B cell (primary cell): ENCODE measurements at regions not wholly inside any gene's neighbourhood (a gene's known extent, or its start where the extent isn't known, plus 50 kb on each side); places are given as distances from the start of the nearest gene placed in this dataset.
"Not testable (repeated sequence)": the region's sequence is repeated elsewhere in the genome, so short reads cannot be mapped to it uniquely, and the experiment has no call there.

Experiments used
- ATAC-seq: fragments of 200-7000 bp; cut with Tn5 transposase; one replicate; pipeline ENCODE4 v1.10.0; 2021; ENCODE audit warnings: low read depth, mild to moderate bottlenecking, moderate number of reproducible peaks, moderate library complexity
- CTCF ChIA-PET: fragments of 350-600 bp; sonication (Branson Sonifier 250); formaldehyde crosslinking; loops from one replicate; lab custom pipeline; 2021; ENCODE audit warnings: antibody characterized with exemption, inconsistent platforms; lab: Charles Lee
- POLR2A ChIA-PET: fragments of 350-600 bp; sonication (Branson Sonifier 250); formaldehyde crosslinking; loops from one replicate; lab custom pipeline; 2021; ENCODE audit warnings: antibody characterized with exemption; lab: Charles Lee
- DNase-seq: peaks from one replicate; pipeline ENCODE4 v3.0.0; 2013
- H2AFZ ChIP-seq: 2 replicates; pipeline ENCODE4 v1.6.1; 2012; ENCODE audit warnings: mild to moderate bottlenecking, low read depth, low read length; ENCODE audit not compliant: insufficient read depth, poor library complexity, severe bottlenecking
- H3K27ac ChIP-seq, 2 donors: 1 replicate in 1 of 2; 2 replicates in 1 of 2; pipeline ENCODE4 v1.5.1; 2012 to 2013; ENCODE audit warnings: low read length in 2 of 2, mild to moderate bottlenecking in 2 of 2, moderate library complexity in 1 of 2
- H3K27me3 ChIP-seq, 4 experiments: fragments of 200-600 bp in 1 of 4; sonication (generic) in 1 of 4; replicated peaks in 1 of 4; 1 replicate in 2 of 4; 2 replicates in 2 of 4; pipeline versions ENCODE4 v1.6.1 to v1.7.0; 2013 to 2016; ENCODE audit warnings: low read length in 3 of 4, mild to moderate bottlenecking in 2 of 4, mixed read lengths in 1 of 4, moderate library complexity in 1 of 4; ENCODE audit not compliant: insufficient read depth in 4 of 4, control insufficient read depth in 3 of 4; ENCODE audit errors: control extremely low read depth in 1 of 4
- H3K36me3 ChIP-seq, 2 experiments: replicated peaks in 1 of 2; 1 replicate in 1 of 2; 2 replicates in 1 of 2; pipeline versions ENCODE4 v1.6.1 to v1.7.1; 2013; ENCODE audit warnings: low read length in 1 of 2; ENCODE audit not compliant: insufficient read depth in 2 of 2, control insufficient read depth in 1 of 2; ENCODE audit errors: control extremely low read depth in 1 of 2, extremely low read depth in 1 of 2
- H3K4me1 ChIP-seq, 2 donors: fragments of 200-600 bp in 1 of 2; sonication (generic) in 1 of 2; 1 replicate in 1 of 2; 2 replicates in 1 of 2; pipeline versions ENCODE4 v1.5.1 to v1.6.1; 2013 to 2017; ENCODE audit warnings: low read length in 2 of 2; ENCODE audit not compliant: control insufficient read depth in 2 of 2, insufficient read depth in 2 of 2
- H3K4me2 ChIP-seq: replicated peaks from 2 replicates; pipeline ENCODE3; 2012; ENCODE audit warnings: mild to moderate bottlenecking, low read depth, low read length; ENCODE audit not compliant: poor library complexity, severe bottlenecking
- H3K4me3 ChIP-seq, 5 experiments: fragments of 200-600 bp in 1 of 5; sonication (generic) in 1 of 5; 1 replicate in 3 of 5; 2 replicates in 2 of 5; pipeline versions ENCODE4 v1.5.1 to v1.7.0; 2011 to 2016; ENCODE audit warnings: low read length in 4 of 5, mild to moderate bottlenecking in 4 of 5, low read depth in 2 of 5, control low read depth in 1 of 5, moderate library complexity in 1 of 5; ENCODE audit not compliant: insufficient read depth in 1 of 5; ENCODE audit errors: control extremely low read depth in 1 of 5, extremely low read depth in 1 of 5
- H3K79me2 ChIP-seq: fragments of 200-600 bp; sonication (generic); one replicate; pipeline ENCODE4 v1.6.0; 2016; ENCODE audit warnings: low read length; ENCODE audit not compliant: control insufficient read depth, insufficient read depth
- H3K9ac ChIP-seq: fragments of 200-600 bp; sonication (generic); 2 replicates; pipeline ENCODE4 v1.6.1; 2017; ENCODE audit warnings: mild to moderate bottlenecking, low read length, moderate library complexity
- H3K9me3 ChIP-seq, 3 donors: one replicate each; pipeline versions ENCODE4 v1.6.1 to v1.7.1; 2013; ENCODE audit warnings: low read length in 2 of 3; ENCODE audit not compliant: control insufficient read depth in 2 of 3, insufficient read depth in 1 of 3; ENCODE audit errors: control extremely low read depth in 1 of 3
- H4K20me1 ChIP-seq: 2 replicates; pipeline ENCODE4 v1.6.0; 2012; ENCODE audit warnings: mild to moderate bottlenecking, low read length; ENCODE audit not compliant: insufficient read depth, control insufficient read depth, poor library complexity, severe bottlenecking
- H3K27ac Mint-ChIP-seq: one replicate; pipeline ENCODE4 v1.8.0; 2021; ENCODE audit warnings: mixed read lengths
- H3K27me3 Mint-ChIP-seq: one replicate; pipeline ENCODE4 v1.8.0; 2021; ENCODE audit warnings: mixed read lengths
- H3K4me1 Mint-ChIP-seq: one replicate; pipeline ENCODE4 v1.8.0; 2021; ENCODE audit warnings: mixed read lengths
- H3K4me3 Mint-ChIP-seq: one replicate; pipeline ENCODE4 v1.8.0; 2021; ENCODE audit warnings: mixed read lengths
- H3K9me3 Mint-ChIP-seq: one replicate; pipeline ENCODE4 v1.8.0; 2022; ENCODE audit warnings: mixed read lengths; ENCODE audit not compliant: insufficient read depth
- EZH2 ChIP-seq: IDR thresholded peaks from 2 replicates; pipeline ENCODE4 v1.6.1; 2012; ENCODE audit warnings: borderline replicate concordance, low read depth, mild to moderate bottlenecking, moderate library complexity, low read length; ENCODE audit not compliant: insufficient read depth, poor library complexity, severe bottlenecking
- WGBS: methylation state at CpG from one replicate; pipeline ENCODE4 v1.1.5; 2013; ENCODE audit warnings: missing lambda C conversion rate; ENCODE audit not compliant: insufficient coverage; 5-methylcytosine and 5-hydroxymethylcytosine counted together
- intact Hi-C: fragments of 100-400 bp; cut with micrococcal nuclease; formaldehyde crosslinking; loops from one replicate; pipeline ENCODE4 v1.10.0; 2022
- TF ChIP-seq, protein P1 (sequence below): fragments of 200-600 bp; IDR thresholded peaks from one replicate; pipeline ENCODE4 v1.8.0; 2022; ENCODE audit warnings: antibody characterized with exemption, mild to moderate bottlenecking

DNA sequence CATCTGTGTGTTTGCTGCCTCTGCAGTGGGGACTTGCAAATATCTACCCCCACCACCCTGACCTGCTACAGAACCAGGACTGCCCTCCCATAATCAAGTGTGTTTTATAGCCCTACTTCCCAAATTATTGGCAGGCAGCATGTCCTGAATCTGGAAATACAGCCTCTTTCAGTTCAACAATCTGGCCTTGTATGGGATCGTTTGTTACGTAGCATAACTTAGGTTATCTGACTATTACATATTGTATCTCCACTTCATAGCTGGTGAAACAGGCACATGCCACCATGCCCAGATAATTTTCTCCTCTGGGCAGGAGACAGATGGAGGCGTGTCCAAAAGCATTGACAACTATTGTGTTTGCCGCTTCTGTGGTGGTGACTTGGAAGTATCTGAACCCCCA lies 66.7 kb upstream of the ADGRL1 start:
- Histone ChIP-seq H3K4me1 (no peaks in the 10 kb centered on the region), H3K36me3 (no peaks in the 10 kb centered on the region), H4K20me1 (no peaks in the 10 kb centered on the region), H3K79me2 (no peaks in the 10 kb centered on the region), H3K4me2 (no peak overlapping the region), H3K9me3 (no peaks in the 10 kb centered on the region), H3K27ac (no peak overlapping the region), H3K27me3 (peaks cover 0 to 4% (median 0%) of the 10 kb centered on the region in 4 experiments), H3K9ac (no peak overlapping the region), H2AFZ (no peak overlapping the region), H3K4me3 (no peak overlapping the region)
- Mint-ChIP-seq H3K27me3 (peaks cover 13% of the 10 kb centered on the region), H3K9me3 (peaks cover 4% of the 10 kb centered on the region), H3K4me1 (peaks cover 3% of the 10 kb centered on the region), H3K4me3 (no peak overlapping the region), H3K27ac (no peak overlapping the region)
- TF ChIP-seq, protein P1, sequence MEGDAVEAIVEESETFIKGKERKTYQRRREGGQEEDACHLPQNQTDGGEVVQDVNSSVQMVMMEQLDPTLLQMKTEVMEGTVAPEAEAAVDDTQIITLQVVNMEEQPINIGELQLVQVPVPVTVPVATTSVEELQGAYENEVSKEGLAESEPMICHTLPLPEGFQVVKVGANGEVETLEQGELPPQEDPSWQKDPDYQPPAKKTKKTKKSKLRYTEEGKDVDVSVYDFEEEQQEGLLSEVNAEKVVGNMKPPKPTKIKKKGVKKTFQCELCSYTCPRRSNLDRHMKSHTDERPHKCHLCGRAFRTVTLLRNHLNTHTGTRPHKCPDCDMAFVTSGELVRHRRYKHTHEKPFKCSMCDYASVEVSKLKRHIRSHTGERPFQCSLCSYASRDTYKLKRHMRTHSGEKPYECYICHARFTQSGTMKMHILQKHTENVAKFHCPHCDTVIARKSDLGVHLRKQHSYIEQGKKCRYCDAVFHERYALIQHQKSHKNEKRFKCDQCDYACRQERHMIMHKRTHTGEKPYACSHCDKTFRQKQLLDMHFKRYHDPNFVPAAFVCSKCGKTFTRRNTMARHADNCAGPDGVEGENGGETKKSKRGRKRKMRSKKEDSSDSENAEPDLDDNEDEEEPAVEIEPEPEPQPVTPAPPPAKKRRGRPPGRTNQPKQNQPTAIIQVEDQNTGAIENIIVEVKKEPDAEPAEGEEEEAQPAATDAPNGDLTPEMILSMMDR: no peak
- TF ChIP-seq EZH2: no peak
- DNase-seq (no peak), ATAC-seq (no peak)
- POLR2A ChIA-PET: no interaction called here
- CTCF ChIA-PET: interaction anchor here (0.9 kb wide), 1 partner anchor 16 kb away, joined by 3 read pairs; no protein-coding TSS in a partner anchor
- WGBS: 100% methylated on average over 1 of the region's 4 CpGs
- intact Hi-C loops: no loop called here

DNA sequence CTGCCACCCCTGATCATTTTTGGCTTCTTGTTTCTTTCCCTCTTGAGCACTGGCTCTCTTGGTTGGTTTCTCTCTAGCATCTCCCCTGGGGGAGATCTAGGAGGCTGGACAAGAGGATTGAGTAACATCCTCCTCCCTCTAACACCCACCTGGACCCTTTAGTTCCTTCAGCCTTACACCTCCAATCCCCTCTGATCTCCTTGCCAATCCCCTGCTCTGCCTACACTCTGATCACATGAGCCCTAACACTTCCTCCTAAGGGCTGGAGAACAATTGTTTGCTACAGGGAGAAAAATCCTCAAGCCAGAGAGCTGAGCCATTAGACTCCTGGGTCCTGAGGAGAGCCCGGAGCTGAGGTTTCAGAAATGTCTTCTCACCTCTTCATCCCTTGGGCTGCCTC lies 65.9 kb upstream of the ADGRL1 start:
- Mint-ChIP-seq H3K27me3 (peaks cover 13% of the 10 kb centered on the region), H3K9me3 (peaks cover 4% of the 10 kb centered on the region), H3K4me3 (no peak overlapping the region), H3K4me1 (peaks cover 3% of the 10 kb centered on the region), H3K27ac (no peak overlapping the region)
- intact Hi-C loops: no loop called here
- Histone ChIP-seq H4K20me1 (no peaks in the 10 kb centered on the region), H3K4me1 (no peaks in the 10 kb centered on the region), H3K27ac (no peak overlapping the region), H2AFZ (no peak overlapping the region), H3K4me3 (no peak overlapping the region), H3K36me3 (no peaks in the 10 kb centered on the region), H3K4me2 (no peak overlapping the region), H3K9ac (no peak overlapping the region), H3K79me2 (no peaks in the 10 kb centered on the region), H3K9me3 (no peaks in the 10 kb centered on the region), H3K27me3 (peaks cover 0 to 4% (median 0%) of the 10 kb centered on the region in 4 experiments)
- DNase-seq: no peak
- TF ChIP-seq, protein P1: no peak
- TF ChIP-seq EZH2: no peak
- no peak for ATAC-seq
- POLR2A ChIA-PET: no interaction called here
- WGBS: 100% methylated on average over 1 of the region's 1 CpG
- CTCF ChIA-PET: interaction anchor here (0.9 kb wide), 1 partner anchor 17 kb away, joined by 3 read pairs; no protein-coding TSS in a partner anchor

DNA sequence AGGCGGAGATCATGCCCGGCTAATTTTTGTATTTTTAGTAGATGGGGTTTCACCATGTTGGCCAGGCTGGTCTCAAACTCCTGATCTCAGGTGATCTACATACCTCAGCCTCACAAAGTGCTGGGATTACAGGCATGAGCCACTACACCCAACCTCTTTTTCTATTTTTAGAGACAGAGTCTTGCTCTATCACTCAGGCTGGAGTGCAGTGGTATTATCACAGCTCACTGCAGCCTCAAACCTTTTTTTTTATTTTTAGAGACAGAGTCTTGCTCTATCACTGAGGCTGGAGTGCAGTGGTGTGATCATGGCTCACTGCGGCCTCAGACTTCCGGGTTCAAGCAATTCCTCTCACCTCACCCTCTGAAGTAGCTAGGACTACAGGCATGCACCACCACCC lies 64.6 kb upstream of the ADGRL1 start:
- CTCF ChIA-PET, H3K27ac Mint-ChIP-seq, H3K9me3 Mint-ChIP-seq: not testable (repeated sequence)

More for the DNA sequence above, 64.6 kb upstream of the ADGRL1 start:
- H3K4me3 ChIP-seq, H3K27me3 ChIP-seq, H3K9ac ChIP-seq, H3K9me3 ChIP-seq, H3K4me1 Mint-ChIP-seq, H3K4me1 ChIP-seq, H3K4me2 ChIP-seq, DNase-seq, H3K36me3 ChIP-seq, H3K27ac ChIP-seq, intact Hi-C loops, H4K20me1 ChIP-seq, H3K4me3 Mint-ChIP-seq, ATAC-seq, H2AFZ ChIP-seq, H3K79me2 ChIP-seq: not testable (repeated sequence)
- POLR2A ChIA-PET: interaction anchor here (0.7 kb wide), 1 partner anchor 50 kb away, joined by 6 read pairs; no protein-coding TSS in a partner anchor
- 100% methylated on average over 1 of the region's 4 CpGs for WGBS
- peaks cover 13% of the 10 kb centered on the region for H3K27me3 Mint-ChIP-seq
